ENCODE measurements at regions not wholly inside any gene's neighbourhood (a gene's known extent, or its start where the extent isn't known, plus 50 kb on each side); places are given as distances from the start of the nearest gene placed in this dataset.
"Not testable (repeated sequence)": the region's sequence is repeated elsewhere in the genome, so short reads cannot be mapped to it uniquely, and the experiment has no call there.

- TF ChIP-seq CTCF (IDR thresholded peaks at IDR 0.05 in 4 of 5, conservative IDR thresholded peaks at IDR 0.05 in 1 of 5); POLR2A (IDR thresholded peaks at IDR 0.05): not testable (repeated sequence)
Measured at GRCh38 chr5:20711520-20712155, 723.6 kb upstream of the CDH18 start.
